ENCODE measurements at regions not wholly inside any gene's neighbourhood (a gene's known extent, or its start where the extent isn't known, plus 50 kb on each side); places are given as distances from the start of the nearest gene placed in this dataset.

GRCh38 chr15:53416219-53416940 lies 343.1 kb downstream of the WDR72 start:
- no peaks in the 10 kb centered on the region for H3K4me1 ChIP-seq
- H3K27ac ChIP-seq = no peak overlapping the region
- TF ChIP-seq CTCF (IDR thresholded peaks at IDR 0.05) (no peak), POLR2A (IDR thresholded peaks at IDR 0.05) (no peak)
- DNase-seq = no peak
- intact Hi-C loops (cut with DNase I) = no loop called here
- H3K27me3 ChIP-seq = no peaks in the 10 kb centered on the region
- WGBS, 2 donors = 66 to 72% methylated on average over 2 of the region's 2 CpGs
- no peak overlapping the region for H3K4me3 ChIP-seq
- no peaks in the 10 kb centered on the region for H3K36me3 ChIP-seq
- no peaks in the 10 kb centered on the region for H3K9me3 ChIP-seq

- Histone ChIP-seq H3K36me3 (no peaks in the 10 kb centered on the region), H3K27ac (no peak overlapping the region), H3K9me3 (no peaks in the 10 kb centered on the region), H3K27me3 (no peaks in the 10 kb centered on the region), H3K4me3 (no peak overlapping the region), H3K4me1 (no peaks in the 10 kb centered on the region)
- 51 to 57% methylated on average over 1 to 2 of the region's 3 CpGs for WGBS, 2 donors
- no peak for DNase-seq
- TF ChIP-seq CTCF (IDR thresholded peaks at IDR 0.05) (no peak), POLR2A (IDR thresholded peaks at IDR 0.05) (no peak)
- intact Hi-C loops (cut with DNase I) = no loop called here
These were observed 345.3 kb downstream of the WDR72 start for GRCh38 chr15:53414167-53414566.

GRCh38 chr15:53412542-53412941 lies 346.9 kb downstream of the WDR72 start:
- H3K4me1 ChIP-seq = no peaks in the 10 kb centered on the region
- TF ChIP-seq CTCF (IDR thresholded peaks at IDR 0.05) = no peak
- TF ChIP-seq POLR2A (IDR thresholded peaks at IDR 0.05) = no peak
- intact Hi-C loops (cut with DNase I) = no loop called here
- no peak for DNase-seq
- 62 to 81% methylated on average over 3 of the region's 3 CpGs for WGBS, 2 donors
- peaks cover 0 to 2% (median 0%) of the 10 kb centered on the region in 4 donors for H3K27me3 ChIP-seq
- no peaks in the 10 kb centered on the region for H3K9me3 ChIP-seq
- no peaks in the 10 kb centered on the region for H3K36me3 ChIP-seq
- no peak overlapping the region for H3K4me3 ChIP-seq
- no peak overlapping the region for H3K27ac ChIP-seq

GRCh38 chr15:53404930-53405493 lies 354.5 kb downstream of the WDR72 start:
- peaks cover 0 to 18% (median 0%) of the 10 kb centered on the region in 4 donors for H3K27me3 ChIP-seq
- no peaks in the 10 kb centered on the region for H3K4me1 ChIP-seq
- WGBS, 2 donors = 57 to 73% methylated on average over 1 of the region's 1 CpG
- H3K27ac ChIP-seq = no peak overlapping the region
- TF ChIP-seq CTCF (IDR thresholded peaks at IDR 0.05) = no peak
- no peak for TF ChIP-seq POLR2A (IDR thresholded peaks at IDR 0.05)
- H3K9me3 ChIP-seq = no peaks in the 10 kb centered on the region
- no peak overlapping the region for H3K4me3 ChIP-seq
- no peaks in the 10 kb centered on the region for H3K36me3 ChIP-seq
- no peak for DNase-seq
- intact Hi-C loops (cut with DNase I) = no loop called here

GRCh38 chr15:53401503-53401902 lies 358.0 kb downstream of the WDR72 start:
- no peaks in the 10 kb centered on the region for H3K36me3 ChIP-seq
- no peak for DNase-seq
- TF ChIP-seq POLR2A (IDR thresholded peaks at IDR 0.05) (no peak), CTCF (IDR thresholded peaks at IDR 0.05) (no peak)

More at GRCh38 chr15:53401503-53401902, 358.0 kb downstream of the WDR72 start:
- Histone ChIP-seq H3K4me3 (no peak overlapping the region), H3K9me3 (no peaks in the 10 kb centered on the region), H3K4me1 (no peaks in the 10 kb centered on the region), H3K27ac (no peak overlapping the region), H3K27me3 (peaks cover 0 to 6% (median 0%) of the 10 kb centered on the region in 4 donors)
- intact Hi-C loops (cut with DNase I) = no loop called here
- WGBS, 2 donors = 100% methylated on average over 2 of the region's 2 CpGs
